IMR-90 (cell line): ENCODE measurements at regions not wholly inside any gene's neighbourhood (a gene's known extent, or its start where the extent isn't known, plus 50 kb on each side); places are given as distances from the start of the nearest gene placed in this dataset.

Experiments
- ATAC-seq: fragments of 200-7000 bp; cut with Tn5 transposase; 2 replicates; pipeline ENCODE4 v1.9.1; 2020; ENCODE audit warnings: low read depth, mild to moderate bottlenecking, moderate library complexity
- BruUV-seq: library from RNA; stranded (reverse); fragments of 400-500 nt; replicated peaks from 2 replicates; lab custom pipeline; 2021; lab: Mats Ljungman, UMichigan
- CTCF ChIA-PET: fragments of 300-600 bp; formaldehyde crosslinking; extraction: SDS; loops from one replicate; lab custom pipeline; 2021; ENCODE audit warnings: antibody characterized with exemption; lab: Yijun Ruan, JAX
- POLR2A ChIA-PET: fragments of 300-600 bp; sonication (Branson Sonifier 250); formaldehyde crosslinking; loops from one replicate; lab custom pipeline; 2022; ENCODE audit warnings: antibody characterized with exemption; ENCODE audit not compliant: unreplicated experiment; lab: Charles Lee
- DNase-seq: peaks from one replicate; pipeline ENCODE4 v3.0.0; 2013
- H2AFZ ChIP-seq: replicated peaks from 2 replicates; pipeline ENCODE3; 2013; ENCODE audit warnings: low read length, mild to moderate bottlenecking; ENCODE audit not compliant: poor library complexity
- H2AK5ac ChIP-seq: 2 replicates; pipeline ENCODE4 v1.6.1; 2013; ENCODE audit warnings: low read depth, low read length, inconsistent platforms
- H2AK9ac ChIP-seq: replicated peaks from 2 replicates; pipeline ENCODE3; 2013; ENCODE audit warnings: mild to moderate bottlenecking, low read depth, low read length, moderate library complexity; ENCODE audit not compliant: poor library complexity
- H2BK120ac ChIP-seq: 2 replicates; pipeline ENCODE4 v1.6.1; 2013; ENCODE audit warnings: low read depth, low read length, inconsistent platforms
- H2BK15ac ChIP-seq: 3 replicates; pipeline ENCODE4 v1.6.1; 2013; ENCODE audit warnings: low read depth, low read length, inconsistent platforms
- H2BK20ac ChIP-seq: 2 replicates; pipeline ENCODE4 v1.6.1; 2013; ENCODE audit warnings: low read depth, mild to moderate bottlenecking, inconsistent platforms, low read length, moderate library complexity
- H2BK5ac ChIP-seq: 2 replicates; pipeline ENCODE4 v1.6.1; 2013; ENCODE audit warnings: mild to moderate bottlenecking, low read depth, low read length, inconsistent platforms; ENCODE audit not compliant: poor library complexity, severe bottlenecking
- H3K14ac ChIP-seq: replicated peaks from 2 replicates; pipeline ENCODE4 v1.6.1; 2013; ENCODE audit warnings: low read depth, low read length, inconsistent platforms
- H3K18ac ChIP-seq: 2 replicates; pipeline ENCODE4 v1.6.1; 2013; ENCODE audit warnings: low read depth, low read length, control low read depth
- H3K23ac ChIP-seq: 2 replicates; pipeline ENCODE4 v1.6.1; 2013; ENCODE audit warnings: low read depth, low read length, inconsistent platforms
- H3K27ac ChIP-seq: 2 replicates; pipeline ENCODE4 v1.5.1; 2013; ENCODE audit warnings: mild to moderate bottlenecking, control low read depth, low read length; ENCODE audit not compliant: insufficient read depth
- H3K27me3 ChIP-seq: 2 replicates; pipeline ENCODE4 v1.6.1; 2013; ENCODE audit warnings: low read length; ENCODE audit not compliant: control insufficient read depth, insufficient read depth
- H3K36me3 ChIP-seq: 2 replicates; pipeline ENCODE4 v1.6.1; 2013; ENCODE audit warnings: low read length, mixed read lengths; ENCODE audit not compliant: control insufficient read depth, insufficient read depth
- H3K4ac ChIP-seq: 2 replicates; pipeline ENCODE4 v1.6.1; 2013; ENCODE audit warnings: low read depth, low read length, inconsistent platforms
- H3K4me1 ChIP-seq: 2 replicates; pipeline ENCODE4 v1.6.1; 2013; ENCODE audit warnings: low read length, mixed read lengths; ENCODE audit not compliant: control insufficient read depth, insufficient read depth
- H3K4me2 ChIP-seq: 2 replicates; pipeline ENCODE4 v1.6.1; 2013; ENCODE audit warnings: low read depth, mild to moderate bottlenecking, control low read depth, low read length, moderate library complexity
- H3K4me3 ChIP-seq: 2 replicates; pipeline ENCODE4 v1.5.1; 2013; ENCODE audit warnings: low read depth, mild to moderate bottlenecking, control low read depth, low read length, moderate library complexity; ENCODE audit not compliant: insufficient read depth
- H3K56ac ChIP-seq: 2 replicates; pipeline ENCODE4 v1.6.1; 2013; ENCODE audit warnings: low read length, inconsistent platforms; ENCODE audit not compliant: insufficient read depth; ENCODE audit errors: extremely low read depth
- H3K79me1 ChIP-seq, 2 experiments: 2 replicates each; pipeline ENCODE4 v1.6.1; 2013; ENCODE audit warnings: low read length in 2 of 2, inconsistent platforms in 1 of 2, low read depth in 1 of 2
- H3K9ac ChIP-seq: 2 replicates; pipeline ENCODE4 v1.6.1; 2013; ENCODE audit warnings: low read depth, low read length, control low read depth
- H3K9me1 ChIP-seq: 2 replicates; pipeline ENCODE4 v1.6.1; 2013; ENCODE audit warnings: low read length, inconsistent platforms; ENCODE audit not compliant: insufficient read depth
- H3K9me3 ChIP-seq: 2 replicates; pipeline ENCODE4 v1.6.1; 2013; ENCODE audit warnings: low read length; ENCODE audit not compliant: control insufficient read depth, insufficient read depth
- H4K20me1 ChIP-seq: 2 replicates; pipeline ENCODE4 v1.6.1; 2013; ENCODE audit warnings: low read length, inconsistent platforms; ENCODE audit not compliant: insufficient read depth
- H4K5ac ChIP-seq: 2 replicates; pipeline ENCODE4 v1.6.1; 2013; ENCODE audit warnings: mild to moderate bottlenecking, low read depth, low read length, control low read depth
- H4K8ac ChIP-seq, 2 experiments: 2 replicates each; pipeline ENCODE4 v1.6.1; 2013; ENCODE audit warnings: low read depth in 2 of 2, low read length in 2 of 2, control low read depth in 1 of 2, inconsistent platforms in 1 of 2
- H4K91ac ChIP-seq: 2 replicates; pipeline ENCODE4 v1.6.1; 2013; ENCODE audit warnings: low read depth, low read length, inconsistent platforms; ENCODE audit not compliant: insufficient read depth
- BHLHE40 ChIP-seq: fragments of 150-350 bp; IDR thresholded peaks from 2 replicates; pipeline ENCODE4 v1.6.1; 2016; ENCODE audit warnings: mild to moderate bottlenecking, low read depth, low read length
- CTCF ChIP-seq: conservative IDR thresholded peaks from 2 replicates; pipeline ENCODE4 v1.5.1; 2012; ENCODE audit warnings: mild to moderate bottlenecking, low read depth, low read length, improper control_type of control experiment
- ELK1 ChIP-seq: fragments of 150-350 bp; IDR thresholded peaks from 2 replicates; pipeline ENCODE4 v1.6.1; 2016; ENCODE audit warnings: low read depth, mild to moderate bottlenecking, low read length, moderate library complexity, borderline replicate concordance
- MAFK ChIP-seq: IDR thresholded peaks from 2 replicates; pipeline ENCODE4 v1.6.1; 2012; ENCODE audit warnings: low read depth, low read length, improper control_type of control experiment
- MAZ ChIP-seq: IDR thresholded peaks from 2 replicates; pipeline ENCODE4 v1.6.1; 2012; ENCODE audit warnings: low read depth, mild to moderate bottlenecking, low read length, improper control_type of control experiment, moderate library complexity, borderline replicate concordance
- SMC3 ChIP-seq: fragments of 150-350 bp; IDR thresholded peaks from 2 replicates; pipeline ENCODE4 v1.6.1; 2016; ENCODE audit warnings: low read depth, mild to moderate bottlenecking, antibody characterized with exemption, low read length, moderate library complexity
- WGBS, 2 experiments: methylation state at CpG; one replicate each; pipeline versions ENCODE4 v1.1.5 to v1.1.7; 2013; ENCODE audit warnings: missing lambda C conversion rate in 2 of 2; ENCODE audit not compliant: insufficient read length in 1 of 2; ENCODE audit errors: extremely low coverage in 2 of 2; 5-methylcytosine and 5-hydroxymethylcytosine counted together
- dilution Hi-C: fragments of 300-500 bp; cut with HindIII; formaldehyde crosslinking; loops from one replicate; pipeline ENCODE4 v1.14.3; 2018; ENCODE audit warnings: low sequenced_read_pairs; ENCODE audit not compliant: unreplicated experiment
- in situ Hi-C: fragments of 300-500 bp; cut with MboI; formaldehyde crosslinking; loops from 3 replicates; pipeline ENCODE4 v1.14.3; 2019; ENCODE audit warnings: low sequenced_read_pairs, inconsistent platforms, mixed read lengths
- intact Hi-C: fragments of 100-400 bp; cut with micrococcal nuclease; formaldehyde crosslinking; loops from 2 replicates; pipeline ENCODE4 v1.10.0; 2022

- no peak overlapping the region for H3K27ac ChIP-seq
- no peak overlapping the region for H2BK120ac ChIP-seq
- no peak overlapping the region for H2BK20ac ChIP-seq
- no peaks in the 10 kb centered on the region for H3K79me1 ChIP-seq
- H4K8ac ChIP-seq = no peak overlapping the region
- no peak overlapping the region for H3K4me3 ChIP-seq
- H3K4me2 ChIP-seq = no peak overlapping the region
- no peak overlapping the region for H3K9ac ChIP-seq
- no peak overlapping the region for H3K14ac ChIP-seq
- dilution Hi-C loops (no loop called here), intact Hi-C loops (no loop called here), in situ Hi-C loops (no loop called here)
- H3K18ac ChIP-seq = no peak overlapping the region
- no peaks in the 10 kb centered on the region for H3K36me3 ChIP-seq
- H2AK5ac ChIP-seq = no peak overlapping the region
- no peak overlapping the region for H2BK15ac ChIP-seq
- TF ChIP-seq MAFK (no peak), CTCF (no peak), BHLHE40 (no peak), ELK1 (no peak), SMC3 (no peak), MAZ (no peak)
- ATAC-seq (no peak), DNase-seq (no peak)
- ChIA-PET POLR2A (no interaction called here), CTCF (no interaction called here)
- H2BK5ac ChIP-seq = no peak overlapping the region
- H3K23ac ChIP-seq = no peak overlapping the region
- no peaks in the 10 kb centered on the region for H3K4me1 ChIP-seq
- H4K5ac ChIP-seq = no peak overlapping the region
- H3K4ac ChIP-seq = no peak overlapping the region
- H3K56ac ChIP-seq = no peak overlapping the region
- H2AK9ac ChIP-seq = no peak overlapping the region
- H3K27me3 ChIP-seq = no peaks in the 10 kb centered on the region
- no peaks in the 10 kb centered on the region for H3K9me3 ChIP-seq
- no CpG with 5 or more reads among the region's 2 CpGs for WGBS, 2 experiments
- no peak overlapping the region for H4K91ac ChIP-seq
- no peak overlapping the region for H2AFZ ChIP-seq
- no peaks in the 10 kb centered on the region for H3K9me1 ChIP-seq
- BruUV-seq = no TSS peak
- H4K20me1 ChIP-seq = no peaks in the 10 kb centered on the region
Measured at GRCh38 chr9:7607421-7607820, 192.2 kb downstream of the DMAC1 start.
